ENCODE measurements at regions not wholly inside any gene's neighbourhood (a gene's known extent, or its start where the extent isn't known, plus 50 kb on each side); places are given as distances from the start of the nearest gene placed in this dataset.

DNA sequence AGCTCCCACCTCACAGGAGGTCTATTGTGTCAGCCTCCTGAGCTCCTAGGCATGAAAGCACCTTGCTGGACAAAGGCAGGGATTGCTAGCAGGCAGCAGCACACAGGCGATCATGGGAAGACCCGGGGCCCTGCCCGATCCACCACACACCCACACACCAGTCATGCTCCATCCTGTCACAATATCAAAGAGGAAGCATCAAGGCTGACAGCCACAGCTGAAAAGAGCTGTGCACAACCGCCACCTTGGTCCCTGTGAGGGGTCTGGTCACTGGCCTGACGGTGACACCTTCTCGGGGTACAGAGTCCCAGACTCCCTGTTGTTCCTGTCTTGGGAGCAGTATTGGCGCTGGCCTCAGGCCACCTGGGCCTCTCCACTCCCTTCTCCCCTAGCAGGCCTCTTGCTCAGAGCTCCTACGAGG lies 89.7 kb upstream of the RET start:
- H2BK120ac ChIP-seq (ENCODE audit: low read depth, low read length), result no peak overlapping the region
- in situ Hi-C loops (cut with MboI; ENCODE audit: low sequenced_read_pairs) (no loop called here), intact Hi-C loops (cut with micrococcal nuclease) (no loop called here), dilution Hi-C loops (cut with HindIII; ENCODE audit: low sequenced_read_pairs, unreplicated experiment) (no loop called here)
- no peak overlapping the region for H2AK5ac ChIP-seq (ENCODE audit: low read depth, low read length)
- WGBS, 2 experiments (ENCODE audit: extremely low coverage in 2 of 2, insufficient read length in 1 of 2), result 58% methylated on average over 6 of the region's 8 CpGs; no CpG with 5 or more reads in 1 of the 2 experiments
- H3K9ac ChIP-seq (ENCODE audit: low read depth, low read length), result no peak overlapping the region
- no peak overlapping the region for H2BK15ac ChIP-seq (ENCODE audit: low read depth, low read length)
- H3K23ac ChIP-seq (ENCODE audit: low read depth, low read length), result no peak overlapping the region
- TF ChIP-seq MXI1 (IDR thresholded peaks at IDR 0.05; ENCODE audit: borderline replicate concordance, low read depth, low read length), result no peak
- TF ChIP-seq, protein P1, sequence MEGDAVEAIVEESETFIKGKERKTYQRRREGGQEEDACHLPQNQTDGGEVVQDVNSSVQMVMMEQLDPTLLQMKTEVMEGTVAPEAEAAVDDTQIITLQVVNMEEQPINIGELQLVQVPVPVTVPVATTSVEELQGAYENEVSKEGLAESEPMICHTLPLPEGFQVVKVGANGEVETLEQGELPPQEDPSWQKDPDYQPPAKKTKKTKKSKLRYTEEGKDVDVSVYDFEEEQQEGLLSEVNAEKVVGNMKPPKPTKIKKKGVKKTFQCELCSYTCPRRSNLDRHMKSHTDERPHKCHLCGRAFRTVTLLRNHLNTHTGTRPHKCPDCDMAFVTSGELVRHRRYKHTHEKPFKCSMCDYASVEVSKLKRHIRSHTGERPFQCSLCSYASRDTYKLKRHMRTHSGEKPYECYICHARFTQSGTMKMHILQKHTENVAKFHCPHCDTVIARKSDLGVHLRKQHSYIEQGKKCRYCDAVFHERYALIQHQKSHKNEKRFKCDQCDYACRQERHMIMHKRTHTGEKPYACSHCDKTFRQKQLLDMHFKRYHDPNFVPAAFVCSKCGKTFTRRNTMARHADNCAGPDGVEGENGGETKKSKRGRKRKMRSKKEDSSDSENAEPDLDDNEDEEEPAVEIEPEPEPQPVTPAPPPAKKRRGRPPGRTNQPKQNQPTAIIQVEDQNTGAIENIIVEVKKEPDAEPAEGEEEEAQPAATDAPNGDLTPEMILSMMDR (conservative IDR thresholded peaks at IDR 0.05; ENCODE audit: low read depth, low read length), result no peak
- TF ChIP-seq NFE2L2 (IDR thresholded peaks at IDR 0.05; ENCODE audit: low read depth, low read length), result no peak
- TF ChIP-seq BHLHE40 (IDR thresholded peaks at IDR 0.05; ENCODE audit: low read depth, low read length), result no peak
- no peak for TF ChIP-seq MAZ (IDR thresholded peaks at IDR 0.05; ENCODE audit: borderline replicate concordance, low read depth, low read length)
- TF ChIP-seq RAD21 (IDR thresholded peaks at IDR 0.05; ENCODE audit: low read length), result no peak
- TF ChIP-seq, protein P2, sequence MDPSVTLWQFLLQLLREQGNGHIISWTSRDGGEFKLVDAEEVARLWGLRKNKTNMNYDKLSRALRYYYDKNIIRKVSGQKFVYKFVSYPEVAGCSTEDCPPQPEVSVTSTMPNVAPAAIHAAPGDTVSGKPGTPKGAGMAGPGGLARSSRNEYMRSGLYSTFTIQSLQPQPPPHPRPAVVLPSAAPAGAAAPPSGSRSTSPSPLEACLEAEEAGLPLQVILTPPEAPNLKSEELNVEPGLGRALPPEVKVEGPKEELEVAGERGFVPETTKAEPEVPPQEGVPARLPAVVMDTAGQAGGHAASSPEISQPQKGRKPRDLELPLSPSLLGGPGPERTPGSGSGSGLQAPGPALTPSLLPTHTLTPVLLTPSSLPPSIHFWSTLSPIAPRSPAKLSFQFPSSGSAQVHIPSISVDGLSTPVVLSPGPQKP (IDR thresholded peaks at IDR 0.05; ENCODE audit: borderline replicate concordance, low read depth, low read length), result no peak
- no peak for TF ChIP-seq RFX5 (IDR thresholded peaks at IDR 0.05; ENCODE audit: low read depth, low read length)
- TF ChIP-seq POLR2A (IDR thresholded peaks at IDR 0.05; ENCODE audit: low read depth, low read length), result no peak
- TF ChIP-seq FOS (IDR thresholded peaks at IDR 0.05; ENCODE audit: low read depth, low read length), result no peak
- no peak for TF ChIP-seq RCOR1 (IDR thresholded peaks at IDR 0.05; ENCODE audit: insufficient replicate concordance, low read length)
- no peak for TF ChIP-seq CHD1 (IDR thresholded peaks at IDR 0.05; ENCODE audit: low read depth, low read length)
- TF ChIP-seq CEBPB (IDR thresholded peaks at IDR 0.05; ENCODE audit: low read depth, low read length), result no peak
- TF ChIP-seq MAFK (IDR thresholded peaks at IDR 0.05; ENCODE audit: low read depth, low read length), result no peak
- no peak for TF ChIP-seq SMC3 (IDR thresholded peaks at IDR 0.05; ENCODE audit: low read depth, low read length)
- TF ChIP-seq, protein P3, sequence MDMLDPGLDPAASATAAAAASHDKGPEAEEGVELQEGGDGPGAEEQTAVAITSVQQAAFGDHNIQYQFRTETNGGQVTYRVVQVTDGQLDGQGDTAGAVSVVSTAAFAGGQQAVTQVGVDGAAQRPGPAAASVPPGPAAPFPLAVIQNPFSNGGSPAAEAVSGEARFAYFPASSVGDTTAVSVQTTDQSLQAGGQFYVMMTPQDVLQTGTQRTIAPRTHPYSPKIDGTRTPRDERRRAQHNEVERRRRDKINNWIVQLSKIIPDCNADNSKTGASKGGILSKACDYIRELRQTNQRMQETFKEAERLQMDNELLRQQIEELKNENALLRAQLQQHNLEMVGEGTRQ (IDR thresholded peaks at IDR 0.05; ENCODE audit: low read depth, low read length), result no peak
- H3K79me1 ChIP-seq (ENCODE audit: low read depth in 1 of 2, low read length in 2 of 2), result no peaks in the 10 kb centered on the region
- ATAC-seq (ENCODE audit: low read depth), result no peak
- no peak overlapping the region for H3K14ac ChIP-seq (replicated peaks; ENCODE audit: low read depth, low read length)
- H3K9me1 ChIP-seq (ENCODE audit: insufficient read depth, low read length), result no peaks in the 10 kb centered on the region
- H2BK20ac ChIP-seq (ENCODE audit: low read depth, low read length), result no peak overlapping the region
- no peak for DNase-seq
- no peak overlapping the region for H3K27ac ChIP-seq (ENCODE audit: insufficient read depth, low read length)
- no peaks in the 10 kb centered on the region for H4K20me1 ChIP-seq (ENCODE audit: insufficient read depth, low read length)
- no peak overlapping the region for H4K91ac ChIP-seq (ENCODE audit: insufficient read depth, low read depth, low read length)
- ChIA-PET CTCF (no interaction called here), POLR2A (ENCODE audit: unreplicated experiment) (no interaction called here)
- H3K36me3 ChIP-seq (ENCODE audit: control insufficient read depth, insufficient read depth, low read length), result no peaks in the 10 kb centered on the region
- H3K18ac ChIP-seq (ENCODE audit: low read depth, low read length), result no peak overlapping the region
- H3K4ac ChIP-seq (ENCODE audit: low read depth, low read length), result no peak overlapping the region
- no peak overlapping the region for H4K5ac ChIP-seq (ENCODE audit: low read depth, low read length)
- H3K4me3 ChIP-seq (ENCODE audit: insufficient read depth, low read depth, low read length), result no peak overlapping the region
- H4K8ac ChIP-seq (ENCODE audit: low read depth in 2 of 2, low read length in 2 of 2), result no peak overlapping the region
- H3K4me2 ChIP-seq (ENCODE audit: low read depth, low read length), result no peak overlapping the region
- no peaks in the 10 kb centered on the region for H3K9me3 ChIP-seq (ENCODE audit: control insufficient read depth, insufficient read depth, low read length)
- H2BK5ac ChIP-seq (ENCODE audit: low read depth, low read length, poor library complexity, severe bottlenecking), result no peak overlapping the region
- H2AFZ ChIP-seq (replicated peaks; ENCODE audit: low read length, poor library complexity), result no peak overlapping the region
- no peak overlapping the region for H2AK9ac ChIP-seq (replicated peaks; ENCODE audit: low read depth, low read length, poor library complexity)
- BruUV-seq (replicated peaks), result no TSS peak
- H3K4me1 ChIP-seq (ENCODE audit: control insufficient read depth, insufficient read depth, low read length), result no peaks in the 10 kb centered on the region
- H3K56ac ChIP-seq (ENCODE audit: extremely low read depth, insufficient read depth, low read length), result no peak overlapping the region
- H3K27me3 ChIP-seq (ENCODE audit: control insufficient read depth, insufficient read depth, low read length), result no peaks in the 10 kb centered on the region; the same call in 1 of the 2 replicates

All from IMR-90 (cell line).